ENCODE measurements at regions not wholly inside any gene's neighbourhood (a gene's known extent, or its start where the extent isn't known, plus 50 kb on each side); places are given as distances from the start of the nearest gene placed in this dataset.

GRCh38 chr10:36021096-36021495, 379.0 kb upstream of the FZD8 start:
- DNase-seq: no peak

GRCh38 chr10:36019749-36020148, 377.7 kb upstream of the FZD8 start:
- 87 to 96% methylated on average over 4 of the region's 4 CpGs for WGBS, 2 donors
- DNase-seq (no peak), ATAC-seq (ENCODE audit: insufficient read depth, low FRiP score) (no peak)
- H3K4me1 ChIP-seq (ENCODE audit: control insufficient read depth in 5 of 5, insufficient read depth in 5 of 5, low read length in 5 of 5): peaks cover 0 to 2% (median 0%) of the 10 kb centered on the region in 5 donors
- no peaks in the 10 kb centered on the region for H3K36me3 ChIP-seq (ENCODE audit: control insufficient read depth in 4 of 4, insufficient read depth in 4 of 4, low read length in 4 of 4)
- no peak overlapping the region for H3K27ac ChIP-seq (ENCODE audit: low read depth in 1 of 2, low read length in 1 of 2)
- peaks cover 0 to 2% (median 0%) of the 10 kb centered on the region in 4 donors for H3K9me3 ChIP-seq (ENCODE audit: control insufficient read depth in 4 of 4, insufficient read depth in 3 of 4, low read length in 3 of 4)
- no peaks in the 10 kb centered on the region for H3K27me3 ChIP-seq (ENCODE audit: control insufficient read depth in 3 of 3, insufficient read depth in 3 of 3, low read length in 2 of 3)
- H3K4me3 ChIP-seq: no peak overlapping the region
- TF ChIP-seq, protein P1, sequence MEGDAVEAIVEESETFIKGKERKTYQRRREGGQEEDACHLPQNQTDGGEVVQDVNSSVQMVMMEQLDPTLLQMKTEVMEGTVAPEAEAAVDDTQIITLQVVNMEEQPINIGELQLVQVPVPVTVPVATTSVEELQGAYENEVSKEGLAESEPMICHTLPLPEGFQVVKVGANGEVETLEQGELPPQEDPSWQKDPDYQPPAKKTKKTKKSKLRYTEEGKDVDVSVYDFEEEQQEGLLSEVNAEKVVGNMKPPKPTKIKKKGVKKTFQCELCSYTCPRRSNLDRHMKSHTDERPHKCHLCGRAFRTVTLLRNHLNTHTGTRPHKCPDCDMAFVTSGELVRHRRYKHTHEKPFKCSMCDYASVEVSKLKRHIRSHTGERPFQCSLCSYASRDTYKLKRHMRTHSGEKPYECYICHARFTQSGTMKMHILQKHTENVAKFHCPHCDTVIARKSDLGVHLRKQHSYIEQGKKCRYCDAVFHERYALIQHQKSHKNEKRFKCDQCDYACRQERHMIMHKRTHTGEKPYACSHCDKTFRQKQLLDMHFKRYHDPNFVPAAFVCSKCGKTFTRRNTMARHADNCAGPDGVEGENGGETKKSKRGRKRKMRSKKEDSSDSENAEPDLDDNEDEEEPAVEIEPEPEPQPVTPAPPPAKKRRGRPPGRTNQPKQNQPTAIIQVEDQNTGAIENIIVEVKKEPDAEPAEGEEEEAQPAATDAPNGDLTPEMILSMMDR (IDR thresholded peaks at IDR 0.05; ENCODE audit: control extremely low read depth, extremely low read depth): no peak
- no peak overlapping the region for H3K9ac ChIP-seq (ENCODE audit: insufficient read depth in 1 of 2, low read length in 2 of 2)

More at GRCh38 chr10:36021096-36021495, 379.0 kb upstream of the FZD8 start:
- 0 to 39% methylated on average over 1 of the region's 1 CpG for WGBS, 2 donors
- Histone ChIP-seq H3K9me3 (ENCODE audit: control insufficient read depth in 4 of 4, insufficient read depth in 3 of 4, low read length in 3 of 4) (peaks cover 0 to 2% (median 0%) of the 10 kb centered on the region in 4 donors), H3K4me3 (no peak overlapping the region), H3K36me3 (ENCODE audit: control insufficient read depth in 4 of 4, insufficient read depth in 4 of 4, low read length in 4 of 4) (no peaks in the 10 kb centered on the region), H3K27me3 (ENCODE audit: control insufficient read depth in 3 of 3, insufficient read depth in 3 of 3, low read length in 2 of 3) (no peaks in the 10 kb centered on the region), H3K27ac (ENCODE audit: low read depth in 1 of 2, low read length in 1 of 2) (no peak overlapping the region), H3K9ac (ENCODE audit: insufficient read depth in 1 of 2, low read length in 2 of 2) (no peak overlapping the region), H3K4me1 (ENCODE audit: control insufficient read depth in 5 of 5, insufficient read depth in 5 of 5, low read length in 5 of 5) (peaks cover 0 to 2% (median 0%) of the 10 kb centered on the region in 5 donors)
- ATAC-seq (ENCODE audit: insufficient read depth, low FRiP score): no peak
- TF ChIP-seq, protein P1 (IDR thresholded peaks at IDR 0.05; ENCODE audit: control extremely low read depth, extremely low read depth): no peak

DNA sequence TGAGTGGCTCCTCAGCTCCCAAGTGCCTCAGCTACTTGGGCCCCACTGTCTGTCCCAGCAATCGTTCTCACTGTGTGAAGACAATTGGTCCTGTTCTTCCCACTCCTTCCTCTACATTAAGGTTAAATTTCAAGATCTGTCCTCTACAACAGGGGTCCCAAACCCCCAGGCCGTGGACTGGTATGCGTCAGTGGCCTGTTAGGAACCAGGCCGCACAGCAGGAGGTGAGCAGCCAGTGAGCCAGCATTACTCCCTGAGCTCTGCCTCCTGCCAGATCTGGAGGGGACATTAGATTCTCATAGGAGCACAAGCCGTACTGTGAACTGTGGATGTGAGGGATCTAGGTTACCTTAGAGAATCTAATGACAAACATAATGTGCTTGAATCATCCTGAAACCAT, 376.9 kb upstream of the FZD8 start:
- 87 to 93% methylated on average over 5 of the region's 5 CpGs for WGBS, 2 donors
- H3K4me1 ChIP-seq (ENCODE audit: control insufficient read depth in 5 of 5, insufficient read depth in 5 of 5, low read length in 5 of 5): peaks cover 0 to 2% (median 2%) of the 10 kb centered on the region in 5 donors
- no peak for DNase-seq
- H3K27ac ChIP-seq (ENCODE audit: low read depth in 1 of 2, low read length in 1 of 2): no peak overlapping the region
- TF ChIP-seq, protein P1 (IDR thresholded peaks at IDR 0.05; ENCODE audit: control extremely low read depth, extremely low read depth): no peak
- peaks cover 0 to 2% (median 0%) of the 10 kb centered on the region in 4 donors for H3K9me3 ChIP-seq (ENCODE audit: control insufficient read depth in 4 of 4, insufficient read depth in 3 of 4, low read length in 3 of 4)
- H3K36me3 ChIP-seq (ENCODE audit: control insufficient read depth in 4 of 4, insufficient read depth in 4 of 4, low read length in 4 of 4): no peaks in the 10 kb centered on the region
- ATAC-seq (ENCODE audit: insufficient read depth, low FRiP score): no peak
- no peak overlapping the region for H3K9ac ChIP-seq (ENCODE audit: insufficient read depth in 1 of 2, low read length in 2 of 2)
- H3K27me3 ChIP-seq (ENCODE audit: control insufficient read depth in 3 of 3, insufficient read depth in 3 of 3, low read length in 2 of 3): no peaks in the 10 kb centered on the region
- no peak overlapping the region for H3K4me3 ChIP-seq

DNA sequence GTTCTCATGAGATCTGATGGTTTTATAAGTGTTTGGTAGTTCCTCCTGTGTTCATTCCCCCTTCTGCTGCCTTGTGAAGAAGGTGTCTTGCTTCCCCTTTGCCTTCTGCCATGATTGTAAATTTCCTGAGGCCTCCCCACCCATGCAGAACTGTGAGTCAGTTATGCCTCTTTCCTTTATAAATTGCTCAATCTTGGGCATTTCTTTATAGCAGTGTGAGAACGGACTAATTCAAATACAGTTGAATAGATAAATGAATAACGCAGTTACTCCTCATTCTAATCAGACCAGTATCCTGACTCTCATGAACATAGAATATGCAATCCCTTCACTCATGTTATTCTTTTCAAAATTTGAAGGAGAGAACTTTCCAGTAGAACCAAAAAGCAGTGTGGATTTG, 375.0 kb upstream of the FZD8 start:
- WGBS, 2 donors: 95 to 99% methylated on average over 2 of the region's 2 CpGs
- H3K9ac ChIP-seq (ENCODE audit: insufficient read depth in 1 of 2, low read length in 2 of 2): no peak overlapping the region
- H3K4me1 ChIP-seq (ENCODE audit: control insufficient read depth in 5 of 5, insufficient read depth in 5 of 5, low read length in 5 of 5): peaks cover 0 to 2% (median 2%) of the 10 kb centered on the region in 5 donors
- no peak for ATAC-seq (ENCODE audit: insufficient read depth, low FRiP score)
- no peak for DNase-seq
- H3K36me3 ChIP-seq (ENCODE audit: control insufficient read depth in 4 of 4, insufficient read depth in 4 of 4, low read length in 4 of 4): no peaks in the 10 kb centered on the region
- no peak overlapping the region for H3K27ac ChIP-seq (ENCODE audit: low read depth in 1 of 2, low read length in 1 of 2)
- H3K9me3 ChIP-seq (ENCODE audit: control insufficient read depth in 4 of 4, insufficient read depth in 3 of 4, low read length in 3 of 4): no peaks in the 10 kb centered on the region
- H3K4me3 ChIP-seq: no peak overlapping the region
- no peaks in the 10 kb centered on the region for H3K27me3 ChIP-seq (ENCODE audit: control insufficient read depth in 3 of 3, insufficient read depth in 3 of 3, low read length in 2 of 3)
- TF ChIP-seq, protein P1 (IDR thresholded peaks at IDR 0.05; ENCODE audit: control extremely low read depth, extremely low read depth): no peak
